ENCODE measurements at regions not wholly inside any gene's neighbourhood (a gene's known extent, or its start where the extent isn't known, plus 50 kb on each side); places are given as distances from the start of the nearest gene placed in this dataset.

- TF ChIP-seq GATA2 (IDR thresholded peaks at IDR 0.05; ENCODE audit: low read depth, low read length) (no peak), GATA3 (IDR thresholded peaks at IDR 0.05; ENCODE audit: low read depth, low read length) (no peak)
These were observed 113.9 kb upstream of the IMMP2L start for GRCh38 chr7:111676167-111676566.

All from SH-SY5Y (cell line).